ENCODE measurements at regions not wholly inside any gene's neighbourhood (a gene's known extent, or its start where the extent isn't known, plus 50 kb on each side); places are given as distances from the start of the nearest gene placed in this dataset.
"Not testable (repeated sequence)": the region's sequence is repeated elsewhere in the genome, so short reads cannot be mapped to it uniquely, and the experiment has no call there.

- not testable (repeated sequence) for TF ChIP-seq POLR2A (IDR thresholded peaks at IDR 0.05)
- TF ChIP-seq, protein P1, sequence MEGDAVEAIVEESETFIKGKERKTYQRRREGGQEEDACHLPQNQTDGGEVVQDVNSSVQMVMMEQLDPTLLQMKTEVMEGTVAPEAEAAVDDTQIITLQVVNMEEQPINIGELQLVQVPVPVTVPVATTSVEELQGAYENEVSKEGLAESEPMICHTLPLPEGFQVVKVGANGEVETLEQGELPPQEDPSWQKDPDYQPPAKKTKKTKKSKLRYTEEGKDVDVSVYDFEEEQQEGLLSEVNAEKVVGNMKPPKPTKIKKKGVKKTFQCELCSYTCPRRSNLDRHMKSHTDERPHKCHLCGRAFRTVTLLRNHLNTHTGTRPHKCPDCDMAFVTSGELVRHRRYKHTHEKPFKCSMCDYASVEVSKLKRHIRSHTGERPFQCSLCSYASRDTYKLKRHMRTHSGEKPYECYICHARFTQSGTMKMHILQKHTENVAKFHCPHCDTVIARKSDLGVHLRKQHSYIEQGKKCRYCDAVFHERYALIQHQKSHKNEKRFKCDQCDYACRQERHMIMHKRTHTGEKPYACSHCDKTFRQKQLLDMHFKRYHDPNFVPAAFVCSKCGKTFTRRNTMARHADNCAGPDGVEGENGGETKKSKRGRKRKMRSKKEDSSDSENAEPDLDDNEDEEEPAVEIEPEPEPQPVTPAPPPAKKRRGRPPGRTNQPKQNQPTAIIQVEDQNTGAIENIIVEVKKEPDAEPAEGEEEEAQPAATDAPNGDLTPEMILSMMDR (IDR thresholded peaks at IDR 0.05), result not testable (repeated sequence)
These were observed 72.6 kb upstream of the SLC24A4 start for GRCh38 chr14:92250366-92250765.
